ENCODE measurements at regions not wholly inside any gene's neighbourhood (a gene's known extent, or its start where the extent isn't known, plus 50 kb on each side); places are given as distances from the start of the nearest gene placed in this dataset.

- intact Hi-C loops (cut with DNase I), result no loop called here
- Histone ChIP-seq H3K27me3 (no peaks in the 10 kb centered on the region), H3K9me3 (no peaks in the 10 kb centered on the region), H3K36me3 (no peaks in the 10 kb centered on the region), H3K4me1 (no peaks in the 10 kb centered on the region), H3K4me3 (replicated peaks in 1 of 3) (no peak overlapping the region), H3K27ac (no peak overlapping the region)
- no peak for DNase-seq
- TF ChIP-seq POLR2A (IDR thresholded peaks at IDR 0.05) (no peak), CTCF (IDR thresholded peaks at IDR 0.05) (no peak)
These were observed 344.0 kb downstream of the PRR16 start for GRCh38 chr5:120808135-120808534.

- Histone ChIP-seq H3K27ac (no peak overlapping the region), H3K9me3 (no peaks in the 10 kb centered on the region), H3K27me3 (no peaks in the 10 kb centered on the region), H3K4me1 (no peaks in the 10 kb centered on the region), H3K4me3 (replicated peaks in 1 of 3) (no peak overlapping the region), H3K36me3 (no peaks in the 10 kb centered on the region)
- no peak for TF ChIP-seq POLR2A (IDR thresholded peaks at IDR 0.05)
- TF ChIP-seq CTCF (IDR thresholded peaks at IDR 0.05), result no peak
- intact Hi-C loops (cut with DNase I), result no loop called here
- no peak for DNase-seq
These were observed 344.5 kb downstream of the PRR16 start for GRCh38 chr5:120808606-120809005.

- TF ChIP-seq CTCF (IDR thresholded peaks at IDR 0.05) (no peak), POLR2A (IDR thresholded peaks at IDR 0.05) (no peak)
- no peak overlapping the region for H3K4me3 ChIP-seq (replicated peaks in 1 of 3)
- intact Hi-C loops (cut with DNase I), result no loop called here
- no peak overlapping the region for H3K27ac ChIP-seq
- H3K36me3 ChIP-seq, result no peaks in the 10 kb centered on the region
- no peaks in the 10 kb centered on the region for H3K27me3 ChIP-seq
- no peaks in the 10 kb centered on the region for H3K4me1 ChIP-seq
- 84 to 90% methylated on average over 2 of the region's 2 CpGs for WGBS, 2 donors
- DNase-seq, result no peak
- H3K9me3 ChIP-seq, result no peaks in the 10 kb centered on the region
These were observed 349.5 kb downstream of the PRR16 start for GRCh38 chr5:120813551-120813950.

DNA sequence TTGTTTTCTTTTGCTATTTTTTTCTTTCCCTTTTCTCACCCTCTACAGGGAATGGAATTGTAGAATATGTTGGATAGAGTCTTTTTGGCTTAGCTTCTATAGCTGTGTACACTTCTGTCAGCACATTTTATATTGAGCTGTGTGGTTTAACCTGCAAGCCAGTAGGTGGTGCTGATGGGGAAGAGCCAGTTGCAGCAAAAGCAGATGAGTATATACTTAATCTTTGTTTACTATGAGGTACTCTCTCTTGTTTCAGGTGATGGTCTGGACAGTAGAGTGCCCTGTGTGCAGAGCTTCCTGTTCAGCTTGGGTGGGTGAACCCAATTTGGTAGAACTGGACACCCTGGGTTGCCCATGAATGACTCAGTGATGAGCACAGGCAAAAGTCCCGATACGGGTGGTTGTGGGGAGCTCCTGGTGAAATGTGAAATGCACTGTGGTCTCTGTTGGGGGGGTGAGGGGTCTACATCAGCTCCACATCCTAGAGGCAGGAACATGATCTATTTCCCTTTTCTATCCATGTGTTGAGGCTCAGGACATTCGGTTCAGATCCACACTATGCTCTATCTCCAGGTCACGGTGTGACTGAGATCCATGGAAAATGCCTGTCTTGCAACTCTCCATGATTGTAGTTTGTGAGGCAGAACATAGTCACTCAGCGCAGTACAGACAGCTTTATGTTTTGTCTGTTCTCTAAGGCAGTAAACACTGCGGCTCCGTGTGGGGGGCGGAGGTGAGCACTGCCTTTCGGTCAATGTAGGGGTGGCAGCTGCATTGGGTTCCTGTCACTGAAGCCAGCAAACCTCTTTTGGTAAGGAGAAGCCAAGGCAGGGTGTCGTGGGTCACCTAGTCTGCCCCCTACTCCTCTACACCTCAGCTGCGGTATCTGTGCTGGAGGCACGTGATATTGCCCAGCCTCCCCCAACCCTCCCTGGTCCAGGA lies 353.2 kb downstream of the PRR16 start:
- Histone ChIP-seq H3K4me1 (no peaks in the 10 kb centered on the region), H3K4me3 (replicated peaks in 1 of 3) (no peak overlapping the region), H3K9me3 (no peaks in the 10 kb centered on the region), H3K27me3 (no peaks in the 10 kb centered on the region), H3K27ac (no peak overlapping the region), H3K36me3 (no peaks in the 10 kb centered on the region)
- DNase-seq, result peak in 1 of 2 donors; percentile 9
- 93 to 98% methylated on average over 9 to 12 of the region's 12 CpGs for WGBS, 2 donors
- TF ChIP-seq POLR2A (IDR thresholded peaks at IDR 0.05) (no peak), CTCF (IDR thresholded peaks at IDR 0.05) (peak in 3 of 6 experiments; percentile 17 to 33 (median 28))
- intact Hi-C loops (cut with DNase I), result no loop called here

GRCh38 chr5:120818128-120818527 lies 354.0 kb downstream of the PRR16 start:
- H3K9me3 ChIP-seq, result no peaks in the 10 kb centered on the region
- H3K4me1 ChIP-seq, result no peaks in the 10 kb centered on the region
- H3K27ac ChIP-seq, result no peak overlapping the region
- H3K27me3 ChIP-seq, result no peaks in the 10 kb centered on the region
- 90 to 91% methylated on average over 6 of the region's 6 CpGs for WGBS, 2 donors
- intact Hi-C loops (cut with DNase I), result no loop called here
- DNase-seq, result no peak
- no peak overlapping the region for H3K4me3 ChIP-seq (replicated peaks in 1 of 3)
- TF ChIP-seq POLR2A (IDR thresholded peaks at IDR 0.05), result no peak
- no peak for TF ChIP-seq CTCF (IDR thresholded peaks at IDR 0.05)
- H3K36me3 ChIP-seq, result no peaks in the 10 kb centered on the region

Measured in thyroid gland (tissue), 4 donors.